Activated T-cell treated with anti-CD3 and anti-CD28 coated beads for 24 hours (primary cell): ENCODE measurements at regions not wholly inside any gene's neighbourhood (a gene's known extent, or its start where the extent isn't known, plus 50 kb on each side); places are given as distances from the start of the nearest gene placed in this dataset.
"Not testable (repeated sequence)": the region's sequence is repeated elsewhere in the genome, so short reads cannot be mapped to it uniquely, and the experiment has no call there.

Experiments used
- DNase-seq: peaks from one replicate; pipeline ENCODE4 v3.0.0-alpha.2; 2020; ENCODE audit warnings: low read depth

DNA sequence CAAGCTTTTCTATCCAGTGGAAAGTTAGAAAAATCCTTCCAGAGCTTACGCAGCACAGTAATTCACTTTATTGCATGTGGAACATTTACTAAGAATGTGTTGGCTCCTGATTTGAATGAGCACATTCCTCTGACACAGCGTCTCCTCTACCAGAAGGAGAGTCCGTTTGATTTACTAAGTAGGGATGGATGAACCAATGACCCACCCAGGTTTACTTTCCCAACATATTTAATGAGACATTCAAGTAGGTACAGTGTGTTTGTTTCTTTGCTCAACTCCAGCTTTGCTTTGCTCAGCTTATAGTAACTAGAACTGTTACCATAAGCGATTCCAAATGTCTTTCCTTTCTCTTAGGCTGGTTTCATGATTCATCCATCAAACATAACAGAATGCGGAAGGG lies 161.7 kb downstream of the SMARCA1 start:
- no peak for DNase-seq

DNA sequence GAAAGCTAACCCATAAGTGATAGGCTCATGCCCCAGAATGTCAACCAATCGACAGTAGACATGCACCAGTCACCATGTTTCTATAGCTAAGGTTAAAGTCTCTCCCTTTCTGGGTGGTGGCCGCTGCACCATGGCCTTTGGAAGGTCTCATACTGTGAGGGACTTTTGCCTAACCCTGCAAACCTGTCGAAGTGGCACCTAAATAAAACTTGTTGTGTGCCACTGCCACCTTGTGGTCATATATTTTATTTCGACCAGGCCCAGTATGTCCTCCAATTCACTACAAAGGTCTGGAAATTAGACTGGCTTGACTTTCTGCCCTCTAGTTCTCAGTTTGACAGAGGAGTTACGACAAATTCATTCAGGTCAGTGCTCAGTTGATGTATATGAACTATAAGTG lies 163.1 kb downstream of the SMARCA1 start:
- peak; percentile 14 for DNase-seq

DNA sequence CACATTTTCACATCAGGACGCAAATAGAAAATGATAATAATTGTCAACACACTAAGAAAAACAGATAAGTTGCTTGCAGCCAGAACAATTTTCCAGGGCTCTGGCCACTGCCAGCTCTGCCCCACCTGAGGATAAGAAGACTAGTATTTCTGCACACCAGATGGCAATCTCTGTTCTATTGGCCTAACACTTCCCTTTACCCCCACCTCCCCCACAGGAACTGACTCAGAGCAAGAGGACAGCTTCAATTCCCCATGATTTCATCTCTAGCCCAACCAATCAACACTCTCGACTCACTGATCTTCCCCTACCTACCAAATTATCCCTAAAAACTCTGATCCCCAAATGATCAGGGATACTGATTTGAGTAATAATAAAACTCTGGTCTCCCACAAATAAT lies 164.0 kb downstream of the SMARCA1 start:
- DNase-seq = no peak

DNA sequence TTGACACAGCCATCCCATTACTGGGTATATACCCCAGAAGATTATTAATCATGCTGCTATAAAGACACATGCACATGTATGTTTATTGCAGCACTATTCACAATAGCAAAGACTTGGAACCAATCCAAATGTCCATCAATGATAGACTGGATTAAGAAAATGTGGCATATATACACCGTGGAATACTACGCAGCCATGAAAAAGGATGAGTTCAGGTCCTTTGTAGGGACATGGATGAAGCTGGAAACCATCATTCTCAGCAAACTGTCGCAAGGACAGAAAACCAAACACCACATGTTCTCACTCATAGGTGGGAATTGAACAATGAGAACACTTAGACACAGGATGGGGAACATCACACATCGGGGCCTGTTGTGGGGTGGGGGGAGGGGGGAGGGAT lies 165.9 kb downstream of the SMARCA1 start:
- DNase-seq = not testable (repeated sequence)

DNA sequence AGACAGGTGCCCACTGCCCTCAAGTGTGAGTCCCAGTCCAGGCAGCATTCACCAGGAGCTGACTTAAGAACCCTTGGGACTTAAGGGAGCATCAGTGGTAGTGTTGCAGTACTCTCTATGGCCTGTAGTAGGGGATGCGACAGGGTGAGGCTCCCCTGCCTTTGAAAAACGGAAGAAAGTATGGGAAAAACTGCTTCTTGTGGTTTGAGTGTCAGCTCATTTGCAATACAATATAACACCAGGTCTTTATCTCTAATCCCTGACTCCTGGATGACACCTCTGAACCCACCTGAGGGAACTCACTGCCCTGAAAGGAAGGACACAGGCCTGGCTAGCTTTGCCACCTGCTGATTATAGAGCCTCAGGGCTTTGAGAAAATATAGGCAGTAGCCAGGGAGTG lies 176.0 kb downstream of the SMARCA1 start:
- DNase-seq = no peak

DNA sequence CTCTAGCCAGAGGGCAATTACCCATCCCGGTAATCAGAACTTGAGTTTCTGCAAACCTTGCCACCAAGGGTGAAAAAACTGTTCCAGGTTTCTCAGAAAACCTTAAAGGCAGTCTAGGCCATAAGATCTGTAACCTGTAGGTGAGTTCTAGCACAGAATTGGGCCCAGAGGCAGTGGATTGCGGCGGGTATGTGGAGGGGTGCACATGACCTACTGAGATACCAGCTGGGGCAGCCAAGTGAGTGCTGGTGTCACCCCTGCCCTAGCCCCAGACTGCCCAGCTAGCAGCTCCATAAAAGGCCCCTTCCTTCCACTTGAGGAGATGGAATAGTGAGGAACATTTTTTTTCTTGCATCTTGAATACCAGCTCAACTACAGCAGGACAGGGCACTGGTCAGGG lies 176.7 kb downstream of the SMARCA1 start:
- DNase-seq = no peak

DNA sequence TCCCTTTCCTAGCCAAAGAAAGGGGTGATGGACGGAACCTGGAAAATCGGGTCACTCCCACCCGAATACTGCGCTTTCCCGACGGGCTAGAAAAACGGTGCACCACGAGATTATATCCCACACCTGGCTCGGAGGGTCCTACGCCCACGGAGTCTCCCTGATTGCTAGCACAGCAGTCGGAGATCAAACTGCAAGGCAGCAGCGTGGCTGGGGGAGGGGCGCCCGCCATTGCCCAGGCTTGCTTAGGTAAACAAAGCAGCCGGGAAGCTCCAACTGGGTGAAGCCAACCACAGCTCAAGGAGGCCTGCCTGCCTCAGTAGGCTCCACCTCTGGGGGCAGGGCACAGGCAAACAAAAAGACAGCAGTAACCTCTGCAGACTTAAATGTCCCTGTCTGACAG lies 186.0 kb downstream of the SMARCA1 start:
- not testable (repeated sequence) for DNase-seq

DNA sequence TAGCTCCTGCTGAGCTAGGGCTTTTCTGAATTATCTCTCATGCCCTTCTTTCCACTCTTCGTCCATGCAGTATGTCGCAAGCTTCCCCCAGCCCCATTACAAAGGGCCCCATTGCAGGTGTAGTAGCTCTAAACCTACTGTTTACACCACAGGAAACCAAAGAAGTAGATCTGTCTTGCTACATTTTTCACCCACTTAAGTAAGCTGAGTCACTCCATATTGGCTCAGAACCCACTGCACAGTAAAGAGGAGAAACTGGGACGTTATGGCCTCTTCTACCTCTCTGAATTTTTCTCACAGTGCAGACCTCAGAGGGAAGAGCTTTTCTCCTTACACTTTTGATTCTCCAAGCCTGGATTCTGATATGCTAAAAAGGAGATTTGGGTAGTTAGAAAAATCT lies 200.2 kb downstream of the SMARCA1 start:
- no peak for DNase-seq

DNA sequence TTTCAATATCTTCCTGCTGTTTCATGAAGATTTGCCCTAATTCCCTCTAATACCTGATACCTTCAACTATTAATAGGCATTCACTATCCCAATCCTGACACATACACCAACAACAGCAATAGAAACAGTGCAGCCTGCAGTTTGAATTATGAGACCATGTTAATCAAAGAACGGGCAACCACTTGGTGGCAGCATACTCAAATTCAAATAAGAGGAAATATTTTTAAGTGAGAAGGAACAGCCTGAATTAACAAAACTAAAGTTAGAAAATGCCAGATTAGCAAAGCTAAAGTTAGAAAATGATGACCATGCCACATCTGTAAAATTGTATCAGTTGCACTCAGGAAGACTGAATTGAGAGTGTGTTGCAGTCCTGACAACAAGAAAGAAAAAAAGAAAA lies 204.9 kb downstream of the SMARCA1 start:
- DNase-seq = no peak

DNA sequence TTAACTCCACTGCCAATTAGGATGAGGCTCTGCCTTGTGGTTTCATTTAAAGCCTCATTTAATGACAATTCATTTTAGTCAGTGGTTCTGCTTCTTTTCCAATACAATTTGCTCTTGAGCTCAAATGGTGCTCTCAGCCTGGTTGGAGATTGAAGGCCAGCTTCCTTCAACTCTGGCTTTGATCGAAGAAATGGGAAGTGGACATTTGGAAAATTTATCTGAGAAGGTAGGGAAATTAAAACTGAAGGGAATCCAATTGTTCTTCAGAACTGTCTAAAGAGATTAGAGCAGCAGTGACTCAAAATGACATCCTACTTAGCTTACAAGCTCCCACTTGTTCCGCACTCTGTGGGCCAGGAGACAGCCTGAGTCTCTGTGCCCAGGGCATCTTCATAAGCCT lies 206.8 kb downstream of the SMARCA1 start:
- no peak for DNase-seq

DNA sequence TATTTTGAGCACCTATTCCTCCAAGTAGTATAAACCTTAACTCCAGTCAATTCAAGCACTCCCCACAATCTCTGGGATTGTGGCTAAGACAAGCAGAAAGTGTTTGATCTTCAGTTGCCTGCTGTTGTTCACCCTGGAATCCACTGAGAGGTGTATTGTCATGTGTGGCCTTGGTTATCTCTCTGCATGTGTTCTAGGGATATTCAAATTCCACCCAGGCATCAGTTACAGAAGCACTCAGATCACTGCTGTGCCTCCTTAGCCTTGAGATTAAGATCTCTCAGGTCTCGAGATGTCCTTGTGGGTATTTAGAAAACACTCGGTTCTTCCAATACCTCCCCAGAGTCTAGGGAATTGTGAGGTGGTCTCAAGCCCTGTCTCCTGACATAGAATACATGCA lies 213.3 kb downstream of the SMARCA1 start:
- DNase-seq = no peak

DNA sequence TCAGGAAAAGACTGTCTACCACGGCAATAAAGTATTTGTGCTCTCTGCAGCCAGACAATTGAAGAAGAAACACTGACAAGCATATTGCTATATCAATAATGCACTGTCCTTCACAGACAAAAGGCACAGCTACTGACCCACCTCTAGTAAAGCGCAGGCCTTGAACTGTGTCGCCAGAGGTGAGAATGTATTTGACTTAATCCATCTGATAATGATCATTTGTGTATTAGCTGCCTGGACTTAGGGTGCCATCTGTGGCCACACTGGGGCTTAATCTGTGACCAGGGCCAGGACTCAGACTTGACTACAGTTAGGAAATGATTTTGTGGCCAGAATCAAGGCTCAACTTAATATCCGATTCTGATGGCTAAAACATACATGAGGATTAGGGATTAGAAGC lies 260.4 kb downstream of the SMARCA1 start:
- DNase-seq = no peak

DNA sequence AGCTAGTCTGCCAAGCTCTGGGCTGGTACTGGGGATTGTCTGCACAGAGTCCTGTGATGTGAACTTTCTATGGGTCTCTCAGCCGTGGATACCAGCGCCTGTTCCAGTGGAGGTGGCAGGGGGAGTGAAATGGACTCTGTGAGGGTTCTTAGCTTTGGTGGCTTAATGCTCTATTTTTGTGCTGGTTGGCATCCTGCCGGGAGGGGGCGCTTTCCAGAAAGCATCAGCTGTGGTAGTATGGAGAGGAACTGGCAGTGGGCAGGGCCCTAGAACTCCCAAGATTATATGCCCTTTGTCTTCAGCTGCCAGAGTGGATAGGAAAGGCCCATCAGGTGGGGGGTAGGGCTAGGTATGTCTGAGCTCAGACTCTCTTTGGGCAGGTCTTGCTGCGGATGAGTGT lies 267.8 kb downstream of the SMARCA1 start:
- DNase-seq = not testable (repeated sequence)

DNA sequence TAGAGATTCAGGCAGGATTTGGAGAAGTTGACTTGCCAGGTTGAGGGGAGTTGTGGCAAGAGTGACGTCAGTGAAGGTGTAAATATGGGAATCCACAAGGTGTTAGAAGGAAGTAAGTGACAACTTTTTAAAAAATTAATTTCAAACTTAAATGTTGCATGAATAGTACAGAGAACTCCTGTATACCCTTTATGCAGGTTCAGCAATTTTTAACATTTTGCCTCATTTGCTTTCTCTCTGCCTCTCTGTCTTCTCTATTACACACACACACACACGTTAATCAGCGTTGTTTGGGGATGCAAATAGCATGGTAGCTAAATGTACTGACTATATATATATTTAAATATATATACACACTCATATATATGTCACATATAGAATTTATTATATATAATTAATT lies 273.7 kb downstream of the SMARCA1 start:
- no peak for DNase-seq

DNA sequence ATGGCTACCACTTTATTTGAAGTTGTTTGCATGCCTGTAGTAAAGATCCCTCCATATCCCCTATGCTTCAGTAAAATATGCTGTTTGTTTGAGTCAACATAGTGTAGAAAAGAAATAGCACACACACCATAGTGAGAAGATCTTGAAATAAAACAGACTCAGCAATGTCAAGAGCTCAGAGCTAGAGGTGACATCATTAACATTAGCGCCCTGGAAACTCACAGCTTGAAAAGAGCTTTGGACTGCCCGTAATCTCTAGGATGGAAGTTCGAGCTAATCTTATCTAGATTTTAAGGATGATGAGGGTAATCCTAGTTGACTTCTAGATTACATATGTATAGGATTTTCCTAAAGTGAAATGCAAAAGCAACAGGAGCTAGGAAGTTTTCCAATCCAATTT lies 275.6 kb downstream of the SMARCA1 start:
- no peak for DNase-seq

DNA sequence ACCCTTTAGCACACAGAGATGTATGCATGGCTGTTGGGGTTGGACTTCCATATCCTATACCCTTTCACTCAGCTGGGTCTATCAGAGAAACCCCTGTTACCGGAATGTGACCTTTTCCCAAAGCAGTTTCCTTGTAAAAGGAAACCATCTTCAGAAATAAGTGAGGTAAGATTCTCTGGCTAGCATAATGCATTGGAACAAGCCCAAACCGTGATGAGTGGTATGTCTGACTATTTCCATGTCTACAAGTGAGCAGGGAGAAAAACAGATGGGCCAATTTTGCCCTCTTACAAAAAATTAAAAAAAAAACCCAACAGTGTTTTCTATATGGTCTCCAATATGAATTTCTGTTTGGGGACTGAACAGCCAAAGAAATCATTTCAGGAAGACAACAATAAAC lies 283.9 kb downstream of the SMARCA1 start:
- no peak for DNase-seq

DNA sequence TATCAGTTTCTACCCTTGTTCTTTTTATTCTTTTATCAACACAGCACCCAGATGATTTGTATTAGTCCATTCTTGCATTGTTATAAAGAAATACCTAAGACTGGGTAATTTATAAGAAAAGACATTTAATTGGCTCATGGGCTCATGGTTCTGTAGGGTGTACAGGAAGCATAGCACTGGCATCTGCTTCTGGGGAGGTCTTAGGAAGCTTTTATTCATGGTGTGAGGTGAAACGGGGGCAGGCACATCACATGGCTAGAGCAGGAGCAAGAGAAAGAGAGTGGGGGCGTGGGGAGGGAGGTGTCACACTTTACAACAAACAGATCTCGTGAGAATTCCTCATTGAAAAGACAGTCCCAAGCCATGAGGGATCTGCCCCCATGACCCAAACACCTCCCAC lies 285.3 kb downstream of the SMARCA1 start:
- no peak for DNase-seq

DNA sequence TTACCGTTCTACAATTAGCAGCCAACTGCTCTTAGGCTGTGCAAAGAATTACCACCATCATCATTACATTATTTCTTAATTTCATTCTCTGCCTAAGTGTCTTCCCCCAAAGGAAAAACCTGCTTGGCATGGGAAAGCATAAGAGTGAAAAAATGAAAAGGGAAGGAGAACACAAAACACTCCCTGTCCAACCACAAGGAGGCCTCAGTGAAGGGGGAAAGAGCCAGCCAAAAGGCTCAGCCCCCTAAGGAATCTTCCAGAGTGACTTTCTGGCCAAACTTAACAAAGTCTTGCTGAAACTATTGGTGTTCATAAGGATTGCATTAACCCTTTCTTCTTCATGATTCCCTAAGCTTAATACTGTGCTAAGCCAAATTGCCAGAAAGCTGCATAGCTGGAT lies 287.4 kb downstream of the SMARCA1 start:
- DNase-seq = no peak

DNA sequence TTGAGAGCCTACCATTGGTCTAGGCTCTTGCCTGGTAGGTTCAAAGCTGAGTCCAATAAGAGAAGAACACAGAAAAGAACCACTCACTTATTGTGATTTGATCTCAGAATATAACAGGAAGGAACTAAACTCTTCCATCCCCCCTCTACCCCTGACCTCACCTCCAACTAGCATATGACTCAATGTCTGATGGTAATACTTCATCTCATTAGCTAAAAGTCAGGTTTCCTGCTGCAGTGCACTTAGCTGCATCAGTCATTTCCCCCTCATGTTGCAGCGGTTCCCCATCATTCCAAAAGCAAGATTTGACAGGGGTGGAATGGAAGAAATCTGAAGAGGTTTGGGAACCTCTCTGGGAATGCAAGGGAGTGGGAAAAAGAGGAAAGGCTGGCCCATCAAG lies 289.5 kb downstream of the SMARCA1 start:
- DNase-seq = no peak

DNA sequence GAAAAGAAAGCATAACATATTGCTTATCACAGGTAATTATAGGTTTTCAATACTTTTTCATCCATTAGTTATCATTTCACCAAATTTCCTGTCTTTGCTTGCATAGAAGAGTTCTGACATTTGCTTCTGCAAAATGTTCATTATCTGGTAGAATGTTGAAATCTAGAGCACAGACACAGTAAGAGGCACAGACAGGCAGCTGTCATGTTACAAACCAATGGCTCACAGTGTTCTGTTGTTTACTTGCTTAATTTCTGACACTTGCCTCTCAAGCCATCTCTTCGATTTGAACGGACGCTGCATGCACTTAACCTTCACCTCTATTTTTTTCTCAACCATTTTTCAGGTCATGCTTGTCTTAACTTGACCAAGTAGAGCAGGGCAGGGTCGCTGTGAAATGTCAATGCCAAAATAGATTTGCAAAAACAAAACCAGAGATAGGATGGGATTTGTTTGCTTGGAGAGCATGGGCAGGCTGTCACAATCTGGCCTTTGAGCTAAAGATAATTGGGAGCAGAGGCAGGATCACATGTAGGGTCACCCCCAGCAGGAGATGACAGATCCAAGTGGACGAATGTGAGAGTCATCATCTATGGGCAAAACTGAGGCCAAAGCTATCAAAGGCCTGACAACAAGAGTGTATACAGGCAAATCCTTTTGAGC lies 292.3 kb downstream of the SMARCA1 start:
- no peak for DNase-seq

DNA sequence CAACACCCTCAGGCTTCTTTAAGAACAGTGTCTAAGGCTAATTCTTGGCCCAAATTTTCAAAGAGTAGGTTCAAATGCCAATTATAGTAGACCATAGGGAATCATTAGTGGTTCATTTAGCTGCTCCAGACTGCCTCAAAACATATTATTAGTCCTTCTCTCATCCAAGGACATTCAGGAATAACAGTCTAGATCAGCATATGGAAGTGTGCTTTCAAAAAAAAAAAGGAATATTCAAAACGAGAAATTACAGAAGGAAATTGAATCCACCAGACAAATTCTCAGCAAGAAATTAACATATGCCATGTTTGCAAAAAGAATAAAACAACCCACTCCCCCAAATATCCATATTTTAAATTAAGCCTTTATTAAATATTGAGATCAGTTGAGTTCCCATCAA lies 293.1 kb downstream of the SMARCA1 start:
- DNase-seq = no peak

DNA sequence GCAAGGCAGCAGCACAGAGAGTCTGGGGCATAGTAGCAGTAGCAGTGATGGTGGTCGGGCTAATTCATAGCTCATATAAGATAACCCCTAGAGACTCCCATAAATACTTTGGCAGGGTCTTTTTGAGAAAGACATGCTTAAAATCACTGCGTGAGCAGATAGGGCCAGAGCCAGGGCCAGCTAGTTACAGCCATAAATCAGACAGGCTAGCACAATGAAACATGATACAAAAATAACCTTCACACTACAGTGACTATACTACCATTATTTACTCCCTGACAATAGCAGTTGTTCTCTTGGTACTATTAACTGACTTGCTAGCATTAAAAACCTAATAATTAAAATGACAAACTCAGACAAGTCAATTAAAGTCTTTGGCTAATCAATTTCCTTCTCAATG lies 295.9 kb downstream of the SMARCA1 start:
- DNase-seq = no peak

DNA sequence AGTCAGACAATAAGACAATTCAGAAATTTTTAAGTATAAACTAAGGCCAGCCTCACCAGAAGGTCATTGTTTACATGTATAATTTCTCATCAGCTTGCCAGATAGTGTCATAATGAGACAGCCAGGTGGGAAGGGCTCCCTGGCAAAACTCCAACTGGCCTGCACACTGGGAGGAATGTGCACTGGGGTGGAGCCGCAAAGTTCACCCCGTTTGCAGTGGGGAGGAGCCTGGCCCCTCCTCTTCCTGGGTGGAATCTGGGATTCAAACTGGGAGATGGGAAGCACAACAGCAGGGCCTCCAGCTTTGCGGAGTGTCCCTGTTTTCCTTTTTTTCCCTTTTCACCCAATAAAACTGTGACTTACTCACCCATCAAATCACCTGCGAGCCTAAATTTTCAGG lies 329.9 kb downstream of the SMARCA1 start:
- DNase-seq = no peak

DNA sequence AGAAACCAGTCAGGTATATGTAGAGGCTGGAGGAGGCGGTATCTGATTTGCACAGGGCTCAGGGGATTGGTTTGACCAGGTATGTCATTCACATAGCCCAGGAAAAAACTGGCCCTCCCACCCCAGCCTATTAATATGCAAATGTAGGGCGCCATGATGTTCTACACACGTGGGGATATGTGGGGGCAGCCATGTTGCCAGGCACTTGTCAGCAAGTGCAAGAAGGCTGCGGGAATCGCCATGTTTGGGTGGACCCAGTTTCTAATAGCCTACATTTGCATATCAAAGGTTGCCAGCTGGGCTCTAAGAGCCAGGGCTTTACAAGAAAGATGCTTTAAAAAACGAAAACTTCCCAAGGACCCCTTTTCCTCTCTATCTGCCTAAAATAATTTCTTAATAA lies 335.1 kb downstream of the SMARCA1 start:
- no peak for DNase-seq

DNA sequence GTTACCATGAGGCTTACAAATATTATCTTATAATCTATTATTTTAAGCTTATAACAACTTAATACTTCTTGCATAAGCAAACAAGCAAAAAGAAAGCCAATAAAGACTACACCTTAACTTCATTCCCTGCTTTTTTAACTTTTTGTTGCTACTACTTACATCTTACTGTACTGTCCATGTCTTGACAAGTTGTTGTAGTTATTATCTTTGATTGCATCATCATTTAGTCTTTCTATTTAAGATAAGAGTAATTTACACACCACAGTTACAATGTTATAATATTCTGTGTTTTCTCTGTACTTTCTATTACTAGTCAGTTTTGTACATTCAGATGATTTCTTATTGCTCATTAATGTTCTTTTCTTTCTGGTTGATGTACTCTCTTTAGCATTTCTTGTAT lies 346.6 kb downstream of the SMARCA1 start:
- DNase-seq = no peak
